ENCODE measurements at regions not wholly inside any gene's neighbourhood (a gene's known extent, or its start where the extent isn't known, plus 50 kb on each side); places are given as distances from the start of the nearest gene placed in this dataset.
"Not testable (repeated sequence)": the region's sequence is repeated elsewhere in the genome, so short reads cannot be mapped to it uniquely, and the experiment has no call there.

GRCh38 chr12:75750716-75751306, 239.4 kb upstream of the KRR1 start:
- Histone ChIP-seq H3K4me1 (no peaks in the 10 kb centered on the region), H3K4me3 (no peak overlapping the region), H3K27ac (no peak overlapping the region), H3K36me3 (no peaks in the 10 kb centered on the region), H3K27me3 (no peaks in the 10 kb centered on the region), H3K9me3 (no peaks in the 10 kb centered on the region)
- no peak for DNase-seq (ENCODE audit: low spot score in 2 of 2)
- intact Hi-C loops (cut with DNase I; ENCODE audit: low total_unique reads): no loop called here
- no peak for TF ChIP-seq POLR2AphosphoS5 (IDR thresholded peaks at IDR 0.05)
- TF ChIP-seq, protein P1, sequence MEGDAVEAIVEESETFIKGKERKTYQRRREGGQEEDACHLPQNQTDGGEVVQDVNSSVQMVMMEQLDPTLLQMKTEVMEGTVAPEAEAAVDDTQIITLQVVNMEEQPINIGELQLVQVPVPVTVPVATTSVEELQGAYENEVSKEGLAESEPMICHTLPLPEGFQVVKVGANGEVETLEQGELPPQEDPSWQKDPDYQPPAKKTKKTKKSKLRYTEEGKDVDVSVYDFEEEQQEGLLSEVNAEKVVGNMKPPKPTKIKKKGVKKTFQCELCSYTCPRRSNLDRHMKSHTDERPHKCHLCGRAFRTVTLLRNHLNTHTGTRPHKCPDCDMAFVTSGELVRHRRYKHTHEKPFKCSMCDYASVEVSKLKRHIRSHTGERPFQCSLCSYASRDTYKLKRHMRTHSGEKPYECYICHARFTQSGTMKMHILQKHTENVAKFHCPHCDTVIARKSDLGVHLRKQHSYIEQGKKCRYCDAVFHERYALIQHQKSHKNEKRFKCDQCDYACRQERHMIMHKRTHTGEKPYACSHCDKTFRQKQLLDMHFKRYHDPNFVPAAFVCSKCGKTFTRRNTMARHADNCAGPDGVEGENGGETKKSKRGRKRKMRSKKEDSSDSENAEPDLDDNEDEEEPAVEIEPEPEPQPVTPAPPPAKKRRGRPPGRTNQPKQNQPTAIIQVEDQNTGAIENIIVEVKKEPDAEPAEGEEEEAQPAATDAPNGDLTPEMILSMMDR (IDR thresholded peaks at IDR 0.05): no peak
- TF ChIP-seq POLR2A (IDR thresholded peaks at IDR 0.05): no peak

GRCh38 chr12:75748990-75749389, 237.6 kb upstream of the KRR1 start:
- H3K9me3 ChIP-seq; H3K27me3 ChIP-seq; H3K36me3 ChIP-seq; intact Hi-C loops (cut with DNase I; ENCODE audit: low total_unique reads); DNase-seq (ENCODE audit: low spot score in 2 of 2); H3K4me3 ChIP-seq; H3K4me1 ChIP-seq; H3K27ac ChIP-seq: not testable (repeated sequence)

- no peaks in the 10 kb centered on the region for H3K4me1 ChIP-seq
- H3K9me3 ChIP-seq: no peaks in the 10 kb centered on the region
- H3K36me3 ChIP-seq: no peaks in the 10 kb centered on the region
- TF ChIP-seq, protein P1 (IDR thresholded peaks at IDR 0.05): no peak
- TF ChIP-seq POLR2AphosphoS5 (IDR thresholded peaks at IDR 0.05): no peak
- TF ChIP-seq POLR2A (IDR thresholded peaks at IDR 0.05): no peak
- no peak overlapping the region for H3K27ac ChIP-seq
- H3K27me3 ChIP-seq: no peaks in the 10 kb centered on the region
- no peak for DNase-seq (ENCODE audit: low spot score in 2 of 2)
- H3K4me3 ChIP-seq: no peak overlapping the region
- intact Hi-C loops (cut with DNase I; ENCODE audit: low total_unique reads): no loop called here
These were observed 236.7 kb upstream of the KRR1 start for GRCh38 chr12:75748136-75748535.

- Histone ChIP-seq H3K27ac (no peak overlapping the region), H3K4me1 (no peaks in the 10 kb centered on the region), H3K36me3 (no peaks in the 10 kb centered on the region), H3K27me3 (no peaks in the 10 kb centered on the region), H3K9me3 (no peaks in the 10 kb centered on the region), H3K4me3 (no peak overlapping the region)
- TF ChIP-seq, protein P1 (IDR thresholded peaks at IDR 0.05): no peak
- TF ChIP-seq POLR2AphosphoS5 (IDR thresholded peaks at IDR 0.05) (no peak), POLR2A (IDR thresholded peaks at IDR 0.05) (no peak)
- intact Hi-C loops (cut with DNase I; ENCODE audit: low total_unique reads): no loop called here
- no peak for DNase-seq (ENCODE audit: low spot score in 2 of 2)
These were observed 236.2 kb upstream of the KRR1 start for GRCh38 chr12:75747572-75748021.

- H3K4me1 ChIP-seq: no peaks in the 10 kb centered on the region
- no peaks in the 10 kb centered on the region for H3K36me3 ChIP-seq
- no peak for TF ChIP-seq POLR2A (IDR thresholded peaks at IDR 0.05)
- TF ChIP-seq POLR2AphosphoS5 (IDR thresholded peaks at IDR 0.05): no peak
- TF ChIP-seq, protein P1 (IDR thresholded peaks at IDR 0.05): no peak
- no peaks in the 10 kb centered on the region for H3K9me3 ChIP-seq
- DNase-seq (ENCODE audit: low spot score in 2 of 2): no peak
- no peak overlapping the region for H3K27ac ChIP-seq
- intact Hi-C loops (cut with DNase I; ENCODE audit: low total_unique reads): no loop called here
- no peaks in the 10 kb centered on the region for H3K27me3 ChIP-seq
- no peak overlapping the region for H3K4me3 ChIP-seq
These were observed 235.2 kb upstream of the KRR1 start for GRCh38 chr12:75746621-75747020.

All from breast epithelium (tissue), 4 donors.